ENCODE measurements at regions not wholly inside any gene's neighbourhood (a gene's known extent, or its start where the extent isn't known, plus 50 kb on each side); places are given as distances from the start of the nearest gene placed in this dataset.

GRCh38 chr2:195168369-195168768, 488.7 kb upstream of the SLC39A10 start:
- no peak overlapping the region for H3K27ac ChIP-seq (ENCODE audit: low read depth, low read length, poor library complexity, severe bottlenecking)
- TF ChIP-seq EZH2 (IDR thresholded peaks at IDR 0.05; ENCODE audit: borderline replicate concordance, low read depth, low read length, poor library complexity, severe bottlenecking) = no peak
- TF ChIP-seq, protein P1, sequence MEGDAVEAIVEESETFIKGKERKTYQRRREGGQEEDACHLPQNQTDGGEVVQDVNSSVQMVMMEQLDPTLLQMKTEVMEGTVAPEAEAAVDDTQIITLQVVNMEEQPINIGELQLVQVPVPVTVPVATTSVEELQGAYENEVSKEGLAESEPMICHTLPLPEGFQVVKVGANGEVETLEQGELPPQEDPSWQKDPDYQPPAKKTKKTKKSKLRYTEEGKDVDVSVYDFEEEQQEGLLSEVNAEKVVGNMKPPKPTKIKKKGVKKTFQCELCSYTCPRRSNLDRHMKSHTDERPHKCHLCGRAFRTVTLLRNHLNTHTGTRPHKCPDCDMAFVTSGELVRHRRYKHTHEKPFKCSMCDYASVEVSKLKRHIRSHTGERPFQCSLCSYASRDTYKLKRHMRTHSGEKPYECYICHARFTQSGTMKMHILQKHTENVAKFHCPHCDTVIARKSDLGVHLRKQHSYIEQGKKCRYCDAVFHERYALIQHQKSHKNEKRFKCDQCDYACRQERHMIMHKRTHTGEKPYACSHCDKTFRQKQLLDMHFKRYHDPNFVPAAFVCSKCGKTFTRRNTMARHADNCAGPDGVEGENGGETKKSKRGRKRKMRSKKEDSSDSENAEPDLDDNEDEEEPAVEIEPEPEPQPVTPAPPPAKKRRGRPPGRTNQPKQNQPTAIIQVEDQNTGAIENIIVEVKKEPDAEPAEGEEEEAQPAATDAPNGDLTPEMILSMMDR (conservative IDR thresholded peaks at IDR 0.05; ENCODE audit: low read depth, low read length) = no peak
- intact Hi-C loops (cut with micrococcal nuclease; ENCODE audit: unreplicated experiment) = no loop called here
- H3K36me3 ChIP-seq (ENCODE audit: insufficient read depth, low read length, poor library complexity, severe bottlenecking) = no peaks in the 10 kb centered on the region
- H3K27me3 ChIP-seq (replicated peaks; ENCODE audit: insufficient read depth, low read depth, low read length, poor library complexity) = no peaks in the 10 kb centered on the region
- POLR2A ChIA-PET (ENCODE audit: low non-redundant PET) = no interaction called here
- no peak overlapping the region for H3K4me3 ChIP-seq (ENCODE audit: low read depth, low read length, poor library complexity, severe bottlenecking)
- no TSS peak for BruUV-seq (replicated peaks)
- CTCF ChIA-PET = no interaction called here
- no peaks in the 10 kb centered on the region for H3K4me1 ChIP-seq (ENCODE audit: insufficient read depth, low read length, poor library complexity, severe bottlenecking)
- H3K9me3 ChIP-seq (ENCODE audit: low read depth, low read length, poor library complexity, severe bottlenecking) = peaks cover 3% of the 10 kb centered on the region
- DNase-seq (ENCODE audit: low spot score) = no peak

GRCh38 chr2:195164930-195165329, 492.1 kb upstream of the SLC39A10 start:
- Histone ChIP-seq H3K4me1 (ENCODE audit: insufficient read depth, low read length, poor library complexity, severe bottlenecking) (no peaks in the 10 kb centered on the region), H3K4me3 (ENCODE audit: low read depth, low read length, poor library complexity, severe bottlenecking) (no peak overlapping the region), H3K36me3 (ENCODE audit: insufficient read depth, low read length, poor library complexity, severe bottlenecking) (no peaks in the 10 kb centered on the region), H3K9me3 (ENCODE audit: low read depth, low read length, poor library complexity, severe bottlenecking) (peaks cover 3% of the 10 kb centered on the region), H3K27me3 (replicated peaks; ENCODE audit: insufficient read depth, low read depth, low read length, poor library complexity) (no peaks in the 10 kb centered on the region), H3K27ac (ENCODE audit: low read depth, low read length, poor library complexity, severe bottlenecking) (no peak overlapping the region)
- CTCF ChIA-PET = no interaction called here
- DNase-seq (ENCODE audit: low spot score) = no peak
- no peak for TF ChIP-seq EZH2 (IDR thresholded peaks at IDR 0.05; ENCODE audit: borderline replicate concordance, low read depth, low read length, poor library complexity, severe bottlenecking)
- TF ChIP-seq, protein P1 (conservative IDR thresholded peaks at IDR 0.05; ENCODE audit: low read depth, low read length) = no peak
- no TSS peak for BruUV-seq (replicated peaks)
- POLR2A ChIA-PET (ENCODE audit: low non-redundant PET) = no interaction called here
- intact Hi-C loops (cut with micrococcal nuclease; ENCODE audit: unreplicated experiment) = no loop called here

- no peaks in the 10 kb centered on the region for H3K4me1 ChIP-seq (ENCODE audit: insufficient read depth, low read length, poor library complexity, severe bottlenecking)
- BruUV-seq (replicated peaks) = no TSS peak
- no peaks in the 10 kb centered on the region for H3K27me3 ChIP-seq (replicated peaks; ENCODE audit: insufficient read depth, low read depth, low read length, poor library complexity)
- no peak overlapping the region for H3K4me3 ChIP-seq (ENCODE audit: low read depth, low read length, poor library complexity, severe bottlenecking)
- DNase-seq (ENCODE audit: low spot score) = no peak
- TF ChIP-seq EZH2 (IDR thresholded peaks at IDR 0.05; ENCODE audit: borderline replicate concordance, low read depth, low read length, poor library complexity, severe bottlenecking) = no peak
- TF ChIP-seq, protein P1 (conservative IDR thresholded peaks at IDR 0.05; ENCODE audit: low read depth, low read length) = no peak
- intact Hi-C loops (cut with micrococcal nuclease; ENCODE audit: unreplicated experiment) = no loop called here
- H3K27ac ChIP-seq (ENCODE audit: low read depth, low read length, poor library complexity, severe bottlenecking) = no peak overlapping the region
- ChIA-PET CTCF (no interaction called here), POLR2A (ENCODE audit: low non-redundant PET) (no interaction called here)
- H3K36me3 ChIP-seq (ENCODE audit: insufficient read depth, low read length, poor library complexity, severe bottlenecking) = no peaks in the 10 kb centered on the region
- H3K9me3 ChIP-seq (ENCODE audit: low read depth, low read length, poor library complexity, severe bottlenecking) = peaks cover 3% of the 10 kb centered on the region
Measured at GRCh38 chr2:195162918-195163317, 494.1 kb upstream of the SLC39A10 start.
